Sigmoid colon (tissue), 6 donors: ENCODE measurements at regions not wholly inside any gene's neighbourhood (a gene's known extent, or its start where the extent isn't known, plus 50 kb on each side); places are given as distances from the start of the nearest gene placed in this dataset.

Experiments
- DNase-seq: peaks from one replicate; pipeline ENCODE4 v3.0.0-alpha.2; 2019
- H3K27ac ChIP-seq, 4 donors: fragments of 200-600 bp; sonication (generic); one replicate each; pipeline ENCODE4 v1.5.1; 2016 to 2019; ENCODE audit warnings: mild to moderate bottlenecking in 1 of 4
- H3K27me3 ChIP-seq, 3 donors: fragments of 200-600 bp; sonication (generic); one replicate each; pipeline ENCODE4 v1.5.1; 2019; ENCODE audit warnings: mild to moderate bottlenecking in 1 of 3
- H3K36me3 ChIP-seq, 4 donors: fragments of 200-600 bp; sonication (generic); one replicate each; pipeline ENCODE4 v1.5.1; 2016 to 2019
- H3K4me1 ChIP-seq, 4 donors: fragments of 200-600 bp; sonication (generic); one replicate each; pipeline ENCODE4 v1.5.1; 2017 to 2019
- H3K4me3 ChIP-seq, 4 donors: fragments of 200-600 bp; sonication (generic); one replicate each; pipeline ENCODE4 v1.5.1; 2017 to 2019; ENCODE audit warnings: mild to moderate bottlenecking in 2 of 4, moderate library complexity in 1 of 4
- H3K9me3 ChIP-seq, 4 donors: fragments of 200-600 bp in 3 of 4; sonication (generic) in 3 of 4; one replicate each; pipeline versions ENCODE4 v1.5.1 to v1.6.1; 2013 to 2019
- CTCF ChIP-seq, 4 experiments: fragments of 450-650 bp in 3 of 4; fragments of 200-600 bp in 1 of 4; IDR thresholded peaks; one replicate each; pipeline ENCODE4 v1.5.1; 2016 to 2019; ENCODE audit warnings: antibody characterized with exemption in 4 of 4, mild to moderate bottlenecking in 3 of 4, moderate library complexity in 2 of 4
- EP300 ChIP-seq, 4 donors: sonication (generic); formaldehyde crosslinking; IDR thresholded peaks; one replicate each; pipeline ENCODE4 v1.6.1; 2017; ENCODE audit warnings: antibody characterized with exemption in 4 of 4
- POLR2A ChIP-seq, 2 donors: fragments of 450-650 bp; IDR thresholded peaks; one replicate each; pipeline ENCODE4 v1.6.1; 2016; ENCODE audit warnings: antibody characterized with exemption in 2 of 2, mild to moderate bottlenecking in 2 of 2, moderate library complexity in 2 of 2
- POLR2AphosphoS5 ChIP-seq, 4 donors: sonication (generic); formaldehyde crosslinking; IDR thresholded peaks; one replicate each; pipeline ENCODE4 v1.6.1; 2017; ENCODE audit warnings: antibody characterized with exemption in 4 of 4
- WGBS, 2 donors: extraction: QIAGEN DNeasy Blood & Tissue Kit; methylation state at CpG; one replicate each; pipeline ENCODE4 v1.1.7; 2013; 5-methylcytosine and 5-hydroxymethylcytosine counted together
- intact Hi-C: fragments of 100-400 bp; cut with DNase I; formaldehyde crosslinking; loops from one replicate; pipeline ENCODE4 v1.15.1; 2023
- donor health status: healthy with polysubstance abuse.
- donor health status: healthy.

GRCh38 chr11:38302564-38302963, 1704.5 kb upstream of the RAG2 start:
- Histone ChIP-seq H3K36me3 (no peaks in the 10 kb centered on the region), H3K9me3 (no peaks in the 10 kb centered on the region), H3K4me1 (peaks cover 0 to 11% (median 5%) of the 10 kb centered on the region in 4 donors), H3K27ac (no peak overlapping the region), H3K4me3 (no peak overlapping the region), H3K27me3 (no peaks in the 10 kb centered on the region)
- no peak for DNase-seq
- intact Hi-C loops, result no loop called here
- 0% methylated on average over 1 of the region's 1 CpG for WGBS, 2 donors
- no peak for TF ChIP-seq POLR2A (IDR thresholded peaks at IDR 0.05)
- TF ChIP-seq CTCF (IDR thresholded peaks at IDR 0.05), result no peak
- no peak for TF ChIP-seq EP300 (IDR thresholded peaks at IDR 0.05)
- no peak for TF ChIP-seq POLR2AphosphoS5 (IDR thresholded peaks at IDR 0.05)

- Histone ChIP-seq H3K4me3 (no peak overlapping the region), H3K9me3 (no peaks in the 10 kb centered on the region), H3K4me1 (peaks cover 0 to 11% (median 5%) of the 10 kb centered on the region in 4 donors), H3K36me3 (no peaks in the 10 kb centered on the region), H3K27ac (no peak overlapping the region), H3K27me3 (no peaks in the 10 kb centered on the region)
- TF ChIP-seq POLR2AphosphoS5 (IDR thresholded peaks at IDR 0.05), result no peak
- no peak for TF ChIP-seq POLR2A (IDR thresholded peaks at IDR 0.05)
- no peak for TF ChIP-seq CTCF (IDR thresholded peaks at IDR 0.05)
- TF ChIP-seq EP300 (IDR thresholded peaks at IDR 0.05), result no peak
- DNase-seq, result no peak
- 93 to 96% methylated on average over 2 of the region's 2 CpGs for WGBS, 2 donors
- intact Hi-C loops, result no loop called here
Observed at GRCh38 chr11:38300570-38300969, 1702.5 kb upstream of the RAG2 start.

- 94% methylated on average over 33 of the region's 33 CpGs for WGBS, 2 donors
- no peak for DNase-seq
- Histone ChIP-seq H3K27ac (no peak overlapping the region), H3K9me3 (peaks cover 0 to 3% (median 0%) of the 10 kb centered on the region in 4 donors), H3K4me1 (peaks cover 0 to 11% (median 5%) of the 10 kb centered on the region in 4 donors), H3K4me3 (no peak overlapping the region), H3K27me3 (no peaks in the 10 kb centered on the region), H3K36me3 (no peaks in the 10 kb centered on the region)
- TF ChIP-seq EP300 (IDR thresholded peaks at IDR 0.05) (no peak), CTCF (IDR thresholded peaks at IDR 0.05) (no peak), POLR2AphosphoS5 (IDR thresholded peaks at IDR 0.05) (no peak), POLR2A (IDR thresholded peaks at IDR 0.05) (no peak)
- intact Hi-C loops, result no loop called here
Observed at GRCh38 chr11:38296211-38296776, 1698.3 kb upstream of the RAG2 start.

GRCh38 chr11:38282718-38283117, 1684.7 kb upstream of the RAG2 start:
- Histone ChIP-seq H3K27me3 (no peaks in the 10 kb centered on the region), H3K36me3 (no peaks in the 10 kb centered on the region), H3K4me3 (no peak overlapping the region), H3K4me1 (no peaks in the 10 kb centered on the region), H3K27ac (no peak overlapping the region), H3K9me3 (no peaks in the 10 kb centered on the region)
- TF ChIP-seq EP300 (IDR thresholded peaks at IDR 0.05) (no peak), POLR2A (IDR thresholded peaks at IDR 0.05) (no peak), CTCF (IDR thresholded peaks at IDR 0.05) (no peak), POLR2AphosphoS5 (IDR thresholded peaks at IDR 0.05) (no peak)
- DNase-seq, result no peak
- intact Hi-C loops, result no loop called here
- 89 to 90% methylated on average over 4 of the region's 4 CpGs for WGBS, 2 donors
